Heart left ventricle (tissue), 16 donors: ENCODE measurements at regions not wholly inside any gene's neighbourhood (a gene's known extent, or its start where the extent isn't known, plus 50 kb on each side); places are given as distances from the start of the nearest gene placed in this dataset.
"Not testable (repeated sequence)": the region's sequence is repeated elsewhere in the genome, so short reads cannot be mapped to it uniquely, and the experiment has no call there.

Experiments
- ATAC-seq, 4 donors: fragments of 200-7000 bp; cut with Tn5 transposase; one replicate each; pipeline ENCODE4 v1.9.1; 2020 to 2022; ENCODE audit warnings: moderate library complexity in 4 of 4, mild to moderate bottlenecking in 3 of 4, moderate number of reproducible peaks in 1 of 4
- DNase-seq, 5 donors: peaks; one replicate each; pipeline ENCODE4 v3.0.0-alpha.2; 2020
- H3K27ac ChIP-seq, 12 donors: fragments of 200-600 bp; sonication (generic) in 4 of 12; one replicate each; pipeline versions ENCODE4 v1.5.0 to v1.8.0; 2016 to 2022; ENCODE audit warnings: mild to moderate bottlenecking in 2 of 12
- H3K27me3 ChIP-seq, 9 donors: fragments of 200-600 bp; sonication (generic) in 2 of 9; one replicate each; pipeline versions ENCODE4 v1.5.1 to v1.8.0; 2016 to 2022; ENCODE audit warnings: mild to moderate bottlenecking in 3 of 9
- H3K36me3 ChIP-seq, 9 donors: fragments of 200-600 bp; sonication (generic) in 2 of 9; one replicate each; pipeline versions ENCODE4 v1.5.0 to v1.8.0; 2018 to 2022; ENCODE audit warnings: mild to moderate bottlenecking in 2 of 9
- H3K4me1 ChIP-seq, 12 donors: fragments of 200-600 bp; sonication (generic) in 4 of 12; one replicate each; pipeline versions ENCODE4 v1.5.0 to v1.8.0; 2016 to 2022; ENCODE audit warnings: mild to moderate bottlenecking in 3 of 12
- H3K4me3 ChIP-seq, 12 donors: fragments of 200-600 bp; sonication (generic) in 4 of 12; one replicate each; pipeline versions ENCODE4 v1.5.0 to v1.8.0; 2017 to 2022; ENCODE audit warnings: mild to moderate bottlenecking in 9 of 12, moderate library complexity in 4 of 12
- H3K9me3 ChIP-seq, 12 donors: fragments of 200-600 bp; sonication (generic) in 4 of 12; one replicate each; pipeline versions ENCODE4 v1.5.0 to v1.8.0; 2016 to 2022; ENCODE audit warnings: mild to moderate bottlenecking in 1 of 12
- POLR2A ChIP-seq, 2 donors: fragments of 450-650 bp; IDR thresholded peaks; one replicate each; pipeline ENCODE4 v1.6.1; 2017; ENCODE audit warnings: antibody characterized with exemption in 2 of 2, mild to moderate bottlenecking in 2 of 2, moderate library complexity in 2 of 2
- WGBS, 4 donors: extraction: QIAGEN DNeasy Blood & Tissue Kit in 2 of 4; methylation state at CpG; one replicate each; pipeline versions ENCODE4 v1.1.5 to v1.1.7; 2013 to 2018; 5-methylcytosine and 5-hydroxymethylcytosine counted together
- intact Hi-C, 10 donors: fragments of 100-400 bp; cut with DNase I; formaldehyde crosslinking; loops; one replicate each; pipeline versions ENCODE4 v1.11.1 to v1.14.2; 2022
- TF ChIP-seq, protein P1 (sequence below), 12 donors: fragments of 200-600 bp; sonication (generic) in 4 of 12; IDR thresholded peaks; one replicate each; pipeline versions ENCODE4 v1.5.0 to v1.8.0; 2018 to 2022; ENCODE audit warnings: antibody characterized with exemption in 12 of 12, mild to moderate bottlenecking in 5 of 12
- donor health status: ischemic (EF 13 %, LVEDD 7.1; RV severe dilation, severe dysfunction).
- donor health status: healthy with polysubstance abuse.
- donor health status: DM: no; HTN: yes; CAD: no.
- donor health status: DM: no; HTN: no; CAD: no.
- donor health status: ischemic (EF 25% LVEDD 6.9; RV normal size, moderate dysfunction).
- donor health status: ischemic (EF 25% LVEDD 5.7; RV mildly dilated, moderate dysfunction).
- donor health status: healthy.
- donor health status: DM: yes; HTN: yes; CAD: no.
- donor health status: ischemic (EF 35%, LVEDD 5.7; RV mildly dilated, moderate dysfunction).
- donor health status: nonischemic (EF 11% LVEDD 7.7; RV severe dilation, severe dysfunction).
- donor health status: DM: yes; HTN: yes; CAD: no.
- donor health status: PGD.
- donor health status: ischemic (EF 29% LVEDD 5.4; RV normal size, mild dysfunction).
- donor health status: nonischemic (EF 23%, LVEDD 6.1; RV moderate dilation, normal function).

DNA sequence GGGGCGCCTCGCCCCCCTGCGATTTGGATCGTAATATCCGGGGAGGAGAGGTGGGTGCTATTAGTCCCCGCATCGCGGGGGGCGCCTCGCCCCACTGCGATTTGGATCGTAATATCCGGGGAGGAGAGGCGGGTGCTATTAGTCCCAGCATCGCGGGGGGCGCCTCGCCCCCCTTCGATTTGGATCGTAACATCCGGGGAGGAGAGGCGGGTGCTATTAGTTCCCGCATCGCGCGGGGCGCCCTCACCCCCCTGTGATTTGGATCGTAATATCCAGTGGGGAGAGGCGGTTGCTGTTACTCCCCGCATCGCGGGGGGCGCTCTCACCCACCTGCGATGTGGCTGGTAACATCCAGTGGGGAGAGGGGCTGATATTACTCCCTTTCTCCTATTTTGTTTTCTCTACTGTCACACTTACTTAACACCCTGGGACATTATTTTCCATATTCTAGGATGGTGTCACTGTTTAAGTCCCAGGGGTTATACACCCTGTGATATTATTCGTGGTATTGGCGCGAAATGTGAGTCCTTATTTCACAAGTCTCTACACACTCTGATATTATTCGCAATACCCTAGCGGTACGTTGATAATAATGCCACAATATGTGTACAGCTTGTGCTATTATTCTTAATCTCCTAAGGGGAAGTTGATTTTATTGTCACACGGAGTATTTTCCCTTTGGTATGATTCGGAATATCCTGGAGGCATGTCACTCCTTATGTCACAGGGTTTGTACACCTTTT lies 57.8 kb upstream of the ALDH3B2 start:
- peaks cover 0 to 5% (median 0%) of the 10 kb centered on the region in 12 donors for H3K4me1 ChIP-seq
- ATAC-seq (no peak), DNase-seq (no peak)
- H3K36me3 ChIP-seq, result no peaks in the 10 kb centered on the region
- TF ChIP-seq POLR2A (IDR thresholded peaks at IDR 0.05), result no peak
- TF ChIP-seq, protein P1, sequence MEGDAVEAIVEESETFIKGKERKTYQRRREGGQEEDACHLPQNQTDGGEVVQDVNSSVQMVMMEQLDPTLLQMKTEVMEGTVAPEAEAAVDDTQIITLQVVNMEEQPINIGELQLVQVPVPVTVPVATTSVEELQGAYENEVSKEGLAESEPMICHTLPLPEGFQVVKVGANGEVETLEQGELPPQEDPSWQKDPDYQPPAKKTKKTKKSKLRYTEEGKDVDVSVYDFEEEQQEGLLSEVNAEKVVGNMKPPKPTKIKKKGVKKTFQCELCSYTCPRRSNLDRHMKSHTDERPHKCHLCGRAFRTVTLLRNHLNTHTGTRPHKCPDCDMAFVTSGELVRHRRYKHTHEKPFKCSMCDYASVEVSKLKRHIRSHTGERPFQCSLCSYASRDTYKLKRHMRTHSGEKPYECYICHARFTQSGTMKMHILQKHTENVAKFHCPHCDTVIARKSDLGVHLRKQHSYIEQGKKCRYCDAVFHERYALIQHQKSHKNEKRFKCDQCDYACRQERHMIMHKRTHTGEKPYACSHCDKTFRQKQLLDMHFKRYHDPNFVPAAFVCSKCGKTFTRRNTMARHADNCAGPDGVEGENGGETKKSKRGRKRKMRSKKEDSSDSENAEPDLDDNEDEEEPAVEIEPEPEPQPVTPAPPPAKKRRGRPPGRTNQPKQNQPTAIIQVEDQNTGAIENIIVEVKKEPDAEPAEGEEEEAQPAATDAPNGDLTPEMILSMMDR (IDR thresholded peaks at IDR 0.05), result peak in 3 of 12 donors; percentile 22 to 26 (median 24)
- H3K4me3 ChIP-seq, result peak overlapping the region in 4 of 12 donors; percentile 2 to 29 (median 12)
- intact Hi-C loops, result no loop called here
- WGBS, 4 donors, result 20 to 25% (median 22%) methylated on average over 38 to 42 of the region's 42 CpGs
- H3K27me3 ChIP-seq, result peaks cover 0 to 24% (median 7%) of the 10 kb centered on the region in 9 donors
- no peak overlapping the region for H3K27ac ChIP-seq
- H3K9me3 ChIP-seq, result no peaks in the 10 kb centered on the region

DNA sequence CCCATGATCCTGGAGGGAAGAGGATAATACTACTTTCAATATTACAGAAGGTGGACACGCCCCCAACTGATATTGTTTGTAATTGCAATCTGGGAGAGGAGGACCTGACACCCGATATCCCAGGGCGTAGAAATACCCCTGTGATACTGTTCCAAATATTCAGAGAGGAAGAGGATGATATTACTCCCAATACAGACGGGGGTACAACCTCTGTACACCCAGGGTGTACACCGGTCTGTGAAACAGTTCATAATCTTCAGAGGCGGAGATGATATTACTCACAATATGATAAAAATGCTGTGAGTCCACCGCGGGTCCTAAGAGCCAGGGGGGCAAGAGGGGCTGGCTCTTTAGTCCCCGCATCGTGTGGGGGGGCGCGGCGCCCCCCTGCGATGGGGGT lies 57.2 kb upstream of the ALDH3B2 start:
- peaks cover 0 to 5% (median 0%) of the 10 kb centered on the region in 12 donors for H3K4me1 ChIP-seq

DNA sequence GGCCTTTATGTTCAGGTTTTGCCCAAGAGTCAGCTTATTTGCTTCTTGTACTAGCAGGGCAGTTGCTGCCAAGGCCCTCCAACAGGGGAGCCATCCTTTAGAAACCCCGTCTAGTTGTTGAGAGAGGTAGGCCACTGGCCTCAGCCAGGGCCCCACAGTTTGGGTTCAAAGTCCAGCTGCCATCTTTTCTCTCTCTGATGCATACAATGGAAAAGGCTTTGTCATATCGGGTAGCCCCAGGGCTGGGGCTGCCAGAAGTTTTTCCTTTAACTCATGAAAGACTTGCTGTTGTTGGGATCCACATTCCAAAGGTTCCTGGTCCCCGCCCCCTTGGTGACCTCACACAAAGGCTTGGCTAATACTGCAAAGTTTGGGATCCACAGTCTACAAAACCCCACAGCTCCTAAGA lies 53.7 kb upstream of the ALDH3B2 start:
- H3K27me3 ChIP-seq, result peaks cover 0 to 29% (median 7%) of the 10 kb centered on the region in 9 donors
- H3K4me1 ChIP-seq, intact Hi-C loops, ATAC-seq, H3K27ac ChIP-seq, DNase-seq, H3K9me3 ChIP-seq, H3K4me3 ChIP-seq, H3K36me3 ChIP-seq: not testable (repeated sequence)
- 64 to 69% (median 67%) methylated on average over 3 of the region's 3 CpGs for WGBS, 4 donors

More for the DNA sequence above, 57.2 kb upstream of the ALDH3B2 start:
- ATAC-seq (no peak), DNase-seq (no peak)
- H3K36me3 ChIP-seq, result no peaks in the 10 kb centered on the region
- intact Hi-C loops, result no loop called here
- H3K4me3 ChIP-seq, result peak overlapping the region in 2 of 12 donors; percentile 2 to 29
- no peak overlapping the region for H3K27ac ChIP-seq
- TF ChIP-seq, protein P1 (IDR thresholded peaks at IDR 0.05), result no peak
- no peak for TF ChIP-seq POLR2A (IDR thresholded peaks at IDR 0.05)
- peaks cover 0 to 24% (median 7%) of the 10 kb centered on the region in 9 donors for H3K27me3 ChIP-seq
- WGBS, 4 donors, result 44 to 61% (median 56%) methylated on average over 8 to 14 of the region's 14 CpGs
- no peaks in the 10 kb centered on the region for H3K9me3 ChIP-seq

DNA sequence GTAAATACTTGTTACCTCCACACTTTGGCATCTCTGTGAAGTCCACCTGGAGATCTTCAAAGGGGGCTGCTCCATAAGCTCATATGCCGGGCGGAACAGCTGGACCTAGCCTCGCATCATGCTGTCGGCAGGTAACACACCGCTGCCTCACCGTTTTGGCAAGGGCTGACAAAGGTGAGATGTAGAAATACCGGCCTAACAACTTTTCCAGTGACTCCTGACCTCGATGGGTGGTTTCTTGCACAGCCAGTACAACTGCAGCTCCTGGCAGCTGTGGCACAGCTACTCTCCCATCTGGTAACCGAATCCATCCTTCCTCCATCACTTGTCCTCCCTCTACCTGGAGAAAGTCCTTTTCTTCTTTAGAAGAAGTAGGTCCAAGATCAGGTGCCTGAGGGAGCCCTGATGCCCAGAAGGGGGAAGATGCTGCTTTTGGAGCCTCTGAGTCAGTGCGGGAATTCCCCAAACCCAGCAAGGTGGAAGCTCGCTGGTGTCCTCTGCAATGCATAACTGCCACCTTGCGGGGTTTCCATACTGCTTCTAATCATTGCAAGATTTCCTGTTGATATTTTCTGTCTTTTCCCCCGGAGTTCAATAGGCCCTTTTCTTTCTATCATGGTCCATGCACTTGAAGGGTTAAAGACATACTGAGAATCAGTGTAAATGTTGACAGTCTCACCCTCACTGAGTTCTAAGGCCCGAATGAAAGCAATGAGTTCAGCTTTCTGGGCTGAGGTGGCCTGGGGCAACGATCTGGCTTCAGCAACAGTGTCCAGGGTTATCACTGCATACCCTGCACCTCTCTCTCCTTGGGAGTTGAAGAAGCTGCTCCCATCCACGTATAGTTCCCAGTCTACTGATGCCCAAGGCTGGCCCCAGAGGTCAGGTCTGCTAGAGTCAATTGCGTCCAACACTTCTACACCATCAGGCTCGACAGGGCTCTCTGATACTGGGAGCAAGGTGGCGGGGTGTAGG lies 52.9 kb upstream of the ALDH3B2 start:
- H3K4me3 ChIP-seq, ATAC-seq, H3K9me3 ChIP-seq, H3K27ac ChIP-seq, H3K36me3 ChIP-seq, H3K4me1 ChIP-seq, DNase-seq, intact Hi-C loops: not testable (repeated sequence)
- WGBS, 4 donors, result 77 to 80% (median 78%) methylated on average over 15 to 19 of the region's 19 CpGs
- H3K27me3 ChIP-seq, result peaks cover 0 to 24% (median 5%) of the 10 kb centered on the region in 9 donors
